ENCODE measurements at regions not wholly inside any gene's neighbourhood (a gene's known extent, or its start where the extent isn't known, plus 50 kb on each side); places are given as distances from the start of the nearest gene placed in this dataset.

DNA sequence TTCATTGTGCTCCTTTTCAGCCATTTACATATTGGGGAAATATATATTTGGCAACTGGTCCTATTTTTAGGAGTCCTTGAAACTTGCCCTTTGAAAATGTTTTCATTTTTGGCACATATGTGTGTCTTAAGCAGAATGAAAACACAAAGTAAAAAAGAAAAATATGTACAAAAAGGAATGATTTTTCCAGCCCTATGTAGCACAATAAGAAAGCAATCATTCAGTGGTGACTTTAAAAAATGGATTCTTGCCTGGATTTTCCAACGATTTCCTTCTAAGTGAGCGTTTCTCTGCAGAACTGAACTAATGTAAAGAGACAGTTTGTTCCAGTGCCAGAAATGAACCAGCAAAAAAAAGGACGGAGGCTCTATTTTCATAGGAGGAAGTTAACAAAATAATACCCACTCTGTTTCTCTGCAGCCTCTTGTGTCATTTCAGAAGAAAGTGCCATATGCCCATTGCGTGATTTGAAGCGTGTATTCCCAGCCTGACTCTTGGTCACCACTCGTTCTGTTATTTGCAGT lies 340.1 kb downstream of the SETD4 start:
- no peaks in the 10 kb centered on the region for H3K27me3 ChIP-seq
- H3K9me3 ChIP-seq: peaks cover 0 to 2% (median 0%) of the 10 kb centered on the region in 4 donors
- no peaks in the 10 kb centered on the region for H3K36me3 ChIP-seq
- TF ChIP-seq EP300 (IDR thresholded peaks at IDR 0.05): peak in 1 of 2 donors; percentile 29
- TF ChIP-seq, protein P1, sequence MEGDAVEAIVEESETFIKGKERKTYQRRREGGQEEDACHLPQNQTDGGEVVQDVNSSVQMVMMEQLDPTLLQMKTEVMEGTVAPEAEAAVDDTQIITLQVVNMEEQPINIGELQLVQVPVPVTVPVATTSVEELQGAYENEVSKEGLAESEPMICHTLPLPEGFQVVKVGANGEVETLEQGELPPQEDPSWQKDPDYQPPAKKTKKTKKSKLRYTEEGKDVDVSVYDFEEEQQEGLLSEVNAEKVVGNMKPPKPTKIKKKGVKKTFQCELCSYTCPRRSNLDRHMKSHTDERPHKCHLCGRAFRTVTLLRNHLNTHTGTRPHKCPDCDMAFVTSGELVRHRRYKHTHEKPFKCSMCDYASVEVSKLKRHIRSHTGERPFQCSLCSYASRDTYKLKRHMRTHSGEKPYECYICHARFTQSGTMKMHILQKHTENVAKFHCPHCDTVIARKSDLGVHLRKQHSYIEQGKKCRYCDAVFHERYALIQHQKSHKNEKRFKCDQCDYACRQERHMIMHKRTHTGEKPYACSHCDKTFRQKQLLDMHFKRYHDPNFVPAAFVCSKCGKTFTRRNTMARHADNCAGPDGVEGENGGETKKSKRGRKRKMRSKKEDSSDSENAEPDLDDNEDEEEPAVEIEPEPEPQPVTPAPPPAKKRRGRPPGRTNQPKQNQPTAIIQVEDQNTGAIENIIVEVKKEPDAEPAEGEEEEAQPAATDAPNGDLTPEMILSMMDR (IDR thresholded peaks at IDR 0.05): no peak
- DNase-seq (ENCODE audit: low spot score in 2 of 2): no peak
- H3K27ac ChIP-seq: peak overlapping the region in 2 of 4 donors; percentile 0 to 43
- H3K4me1 ChIP-seq: peaks cover 0 to 15% (median 8%) of the 10 kb centered on the region in 4 donors
- WGBS, 2 donors: 15 to 18% methylated on average over 6 of the region's 6 CpGs
- no peak overlapping the region for H3K4me3 ChIP-seq

- DNase-seq (ENCODE audit: low spot score in 2 of 2): no peak
Measured at GRCh38 chr21:35719080-35719479, 341.2 kb downstream of the SETD4 start.

GRCh38 chr21:35716876-35717565 lies 343.3 kb downstream of the SETD4 start:
- Histone ChIP-seq H3K36me3 (no peaks in the 10 kb centered on the region), H3K4me3 (no peak overlapping the region), H3K9me3 (peaks cover 0 to 2% (median 0%) of the 10 kb centered on the region in 4 donors), H3K27me3 (no peaks in the 10 kb centered on the region), H3K27ac (no peak overlapping the region), H3K4me1 (peaks cover 0 to 15% (median 8%) of the 10 kb centered on the region in 4 donors)
- no peak for TF ChIP-seq POLR2A (IDR thresholded peaks at IDR 0.05)
- TF ChIP-seq, protein P1 (IDR thresholded peaks at IDR 0.05): no peak
- no peak for TF ChIP-seq EP300 (IDR thresholded peaks at IDR 0.05)
- no peak for DNase-seq (ENCODE audit: low spot score in 2 of 2)
- 65 to 81% methylated on average over 2 of the region's 2 CpGs for WGBS, 2 donors

More at GRCh38 chr21:35719080-35719479, 341.2 kb downstream of the SETD4 start:
- TF ChIP-seq EP300 (IDR thresholded peaks at IDR 0.05) (no peak), POLR2A (IDR thresholded peaks at IDR 0.05) (no peak)
- TF ChIP-seq, protein P1 (IDR thresholded peaks at IDR 0.05): no peak
- Histone ChIP-seq H3K36me3 (no peaks in the 10 kb centered on the region), H3K27ac (no peak overlapping the region), H3K27me3 (no peaks in the 10 kb centered on the region), H3K4me3 (no peak overlapping the region), H3K4me1 (peaks cover 0 to 15% (median 8%) of the 10 kb centered on the region in 4 donors), H3K9me3 (peaks cover 0 to 2% (median 0%) of the 10 kb centered on the region in 4 donors)
- WGBS, 2 donors: 52 to 56% methylated on average over 1 of the region's 1 CpG

DNA sequence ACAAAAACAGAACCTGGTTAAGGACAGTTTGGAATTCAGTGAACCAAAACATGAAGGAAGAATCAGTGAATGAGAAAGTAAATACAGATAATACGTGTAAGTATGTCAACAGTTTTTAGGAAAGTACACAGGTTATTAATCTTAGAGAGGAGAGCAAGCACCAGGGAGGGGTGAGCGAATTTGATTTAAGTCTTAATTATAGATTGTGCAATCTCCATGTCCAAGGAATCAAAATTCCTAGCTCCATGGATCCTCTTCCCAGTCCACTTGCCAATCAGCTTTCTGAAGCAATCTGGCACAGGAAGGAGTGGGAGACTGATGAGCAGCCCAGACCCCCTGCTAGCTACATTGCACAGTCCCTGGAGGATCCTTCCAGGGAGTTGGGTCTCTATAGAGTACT lies 346.4 kb downstream of the SETD4 start:
- Histone ChIP-seq H3K27ac (no peak overlapping the region), H3K4me3 (no peak overlapping the region), H3K9me3 (peaks cover 0 to 2% (median 0%) of the 10 kb centered on the region in 4 donors), H3K27me3 (no peaks in the 10 kb centered on the region), H3K36me3 (no peaks in the 10 kb centered on the region), H3K4me1 (no peaks in the 10 kb centered on the region)
- WGBS, 2 donors: 91 to 96% methylated on average over 2 of the region's 2 CpGs
- no peak for DNase-seq (ENCODE audit: low spot score in 2 of 2)
- TF ChIP-seq EP300 (IDR thresholded peaks at IDR 0.05): no peak
- TF ChIP-seq, protein P1 (IDR thresholded peaks at IDR 0.05): no peak
- TF ChIP-seq POLR2A (IDR thresholded peaks at IDR 0.05): no peak

- 87 to 91% methylated on average over 2 of the region's 2 CpGs for WGBS, 2 donors
- no peaks in the 10 kb centered on the region for H3K36me3 ChIP-seq
- no peaks in the 10 kb centered on the region for H3K9me3 ChIP-seq
- H3K27me3 ChIP-seq: no peaks in the 10 kb centered on the region
- H3K4me3 ChIP-seq: no peak overlapping the region
- H3K4me1 ChIP-seq: no peaks in the 10 kb centered on the region
- no peak for DNase-seq (ENCODE audit: low spot score in 2 of 2)
- no peak for TF ChIP-seq POLR2A (IDR thresholded peaks at IDR 0.05)
- no peak for TF ChIP-seq EP300 (IDR thresholded peaks at IDR 0.05)
- TF ChIP-seq, protein P1 (IDR thresholded peaks at IDR 0.05): no peak
- H3K27ac ChIP-seq: no peak overlapping the region
Measured at GRCh38 chr21:35711661-35712060, 348.7 kb downstream of the SETD4 start.

Data from tibial nerve (tissue), 4 donors.